CD4-positive, alpha-beta T cell treated with Interleukin-4 for 1 hour (primary cell): ENCODE measurements at regions not wholly inside any gene's neighbourhood (a gene's known extent, or its start where the extent isn't known, plus 50 kb on each side); places are given as distances from the start of the nearest gene placed in this dataset.
"Not testable (repeated sequence)": the region's sequence is repeated elsewhere in the genome, so short reads cannot be mapped to it uniquely, and the experiment has no call there.

Source experiments
- DNase-seq, 2 donors: peaks; one replicate each; pipeline ENCODE4 v3.0.0-alpha.2; 2020 to 2022

- no peak for DNase-seq
Observed at GRCh38 chr6:113359155-113360140, 497.7 kb upstream of the MARCKS start.

- DNase-seq, result no peak
Observed at GRCh38 chr6:113361014-113361645, 496.0 kb upstream of the MARCKS start.

GRCh38 chr6:113362301-113363047 lies 494.7 kb upstream of the MARCKS start:
- DNase-seq, result no peak

GRCh38 chr6:113363048-113363798 lies 493.9 kb upstream of the MARCKS start:
- DNase-seq, result no peak

GRCh38 chr6:113363866-113364265 lies 493.3 kb upstream of the MARCKS start:
- no peak for DNase-seq

GRCh38 chr6:113364766-113365165 lies 492.4 kb upstream of the MARCKS start:
- DNase-seq, result no peak

GRCh38 chr6:113365191-113365590 lies 492.0 kb upstream of the MARCKS start:
- no peak for DNase-seq

- no peak for DNase-seq
Observed at GRCh38 chr6:113366505-113366904, 490.6 kb upstream of the MARCKS start.

GRCh38 chr6:113370508-113371502 lies 486.3 kb upstream of the MARCKS start:
- DNase-seq, result no peak

- not testable (repeated sequence) for DNase-seq
Observed at GRCh38 chr6:113375466-113375865, 481.7 kb upstream of the MARCKS start.

- DNase-seq, result no peak
Observed at GRCh38 chr6:113375950-113376846, 480.9 kb upstream of the MARCKS start.

GRCh38 chr6:113376847-113377165 lies 480.3 kb upstream of the MARCKS start:
- DNase-seq, result no peak

- no peak for DNase-seq
Observed at GRCh38 chr6:113377362-113377942, 479.7 kb upstream of the MARCKS start.

GRCh38 chr6:113380591-113380990 lies 476.6 kb upstream of the MARCKS start:
- no peak for DNase-seq

- DNase-seq, result no peak
Observed at GRCh38 chr6:113381232-113381631, 475.9 kb upstream of the MARCKS start.

- DNase-seq, result no peak
Observed at GRCh38 chr6:113381959-113382358, 475.2 kb upstream of the MARCKS start.

GRCh38 chr6:113383701-113384100 lies 473.4 kb upstream of the MARCKS start:
- no peak for DNase-seq

- no peak for DNase-seq
Observed at GRCh38 chr6:113385020-113385431, 472.1 kb upstream of the MARCKS start.

GRCh38 chr6:113388996-113389395 lies 468.1 kb upstream of the MARCKS start:
- DNase-seq, result no peak

GRCh38 chr6:113392551-113393055 lies 464.5 kb upstream of the MARCKS start:
- no peak for DNase-seq
